GM19238 (cell line): ENCODE measurements at regions not wholly inside any gene's neighbourhood (a gene's known extent, or its start where the extent isn't known, plus 50 kb on each side); places are given as distances from the start of the nearest gene placed in this dataset.
"Not testable (repeated sequence)": the region's sequence is repeated elsewhere in the genome, so short reads cannot be mapped to it uniquely, and the experiment has no call there.

Source experiments
- DNase-seq: peaks from one replicate; pipeline ENCODE4 v3.0.0; 2011; ENCODE audit warnings: low spot score; ENCODE audit not compliant: insufficient read length

GRCh38 chr4:72786401-72786990, 217.5 kb upstream of the ADAMTS3 start:
- no peak for DNase-seq

- no peak for DNase-seq
Observed at GRCh38 chr4:72779241-72779640, 210.2 kb upstream of the ADAMTS3 start.

- no peak for DNase-seq
Observed at GRCh38 chr4:72777436-72777835, 208.4 kb upstream of the ADAMTS3 start.

- no peak for DNase-seq
Observed at GRCh38 chr4:72770708-72771107, 201.7 kb upstream of the ADAMTS3 start.

- no peak for DNase-seq
Observed at GRCh38 chr4:72768364-72768763, 199.3 kb upstream of the ADAMTS3 start.

- no peak for DNase-seq
Observed at GRCh38 chr4:72767618-72768302, 198.7 kb upstream of the ADAMTS3 start.

GRCh38 chr4:72765788-72766187, 196.8 kb upstream of the ADAMTS3 start:
- DNase-seq, result not testable (repeated sequence)

GRCh38 chr4:72761368-72762038, 192.5 kb upstream of the ADAMTS3 start:
- no peak for DNase-seq

GRCh38 chr4:72753414-72753813, 184.4 kb upstream of the ADAMTS3 start:
- not testable (repeated sequence) for DNase-seq

- no peak for DNase-seq
Observed at GRCh38 chr4:72744103-72744725, 175.2 kb upstream of the ADAMTS3 start.

- no peak for DNase-seq
Observed at GRCh38 chr4:72743078-72743477, 174.1 kb upstream of the ADAMTS3 start.

GRCh38 chr4:72715299-72715698, 146.3 kb upstream of the ADAMTS3 start:
- no peak for DNase-seq

- no peak for DNase-seq
Observed at GRCh38 chr4:72714482-72715279, 145.7 kb upstream of the ADAMTS3 start.

GRCh38 chr4:72712997-72713396, 144.0 kb upstream of the ADAMTS3 start:
- DNase-seq, result no peak

- DNase-seq, result no peak
Observed at GRCh38 chr4:72709475-72709874, 140.5 kb upstream of the ADAMTS3 start.

GRCh38 chr4:72706684-72707083, 137.7 kb upstream of the ADAMTS3 start:
- DNase-seq, result no peak

GRCh38 chr4:72704925-72705640, 136.1 kb upstream of the ADAMTS3 start:
- not testable (repeated sequence) for DNase-seq

- DNase-seq, result no peak
Observed at GRCh38 chr4:72702948-72703347, 133.9 kb upstream of the ADAMTS3 start.

GRCh38 chr4:72701987-72702819, 133.2 kb upstream of the ADAMTS3 start:
- DNase-seq, result peak; percentile 1

GRCh38 chr4:72690771-72691170, 121.8 kb upstream of the ADAMTS3 start:
- DNase-seq, result no peak
